ENCODE measurements at regions not wholly inside any gene's neighbourhood (a gene's known extent, or its start where the extent isn't known, plus 50 kb on each side); places are given as distances from the start of the nearest gene placed in this dataset.

DNA sequence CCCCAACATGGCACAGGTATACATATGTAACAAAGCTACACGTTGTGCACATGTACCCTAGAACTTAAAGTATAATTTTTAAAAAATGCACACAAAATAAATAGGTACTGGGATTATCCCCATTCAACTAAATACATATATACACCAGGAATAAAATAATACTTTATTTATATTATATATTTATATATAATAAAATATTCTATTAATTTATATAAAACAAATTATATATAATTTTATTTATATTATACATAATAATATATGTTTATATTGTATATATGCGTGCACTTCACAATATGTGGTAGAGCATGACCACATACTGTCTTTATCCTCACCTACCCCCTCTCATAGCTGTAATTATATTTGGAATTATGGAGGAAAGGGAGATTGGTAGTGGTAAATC is 119.1 kb upstream of the TMEM260 start:
- no peak for TF ChIP-seq EZH2 (IDR thresholded peaks at IDR 0.05; ENCODE audit: borderline replicate concordance, low read length)
- TF ChIP-seq, protein P1, sequence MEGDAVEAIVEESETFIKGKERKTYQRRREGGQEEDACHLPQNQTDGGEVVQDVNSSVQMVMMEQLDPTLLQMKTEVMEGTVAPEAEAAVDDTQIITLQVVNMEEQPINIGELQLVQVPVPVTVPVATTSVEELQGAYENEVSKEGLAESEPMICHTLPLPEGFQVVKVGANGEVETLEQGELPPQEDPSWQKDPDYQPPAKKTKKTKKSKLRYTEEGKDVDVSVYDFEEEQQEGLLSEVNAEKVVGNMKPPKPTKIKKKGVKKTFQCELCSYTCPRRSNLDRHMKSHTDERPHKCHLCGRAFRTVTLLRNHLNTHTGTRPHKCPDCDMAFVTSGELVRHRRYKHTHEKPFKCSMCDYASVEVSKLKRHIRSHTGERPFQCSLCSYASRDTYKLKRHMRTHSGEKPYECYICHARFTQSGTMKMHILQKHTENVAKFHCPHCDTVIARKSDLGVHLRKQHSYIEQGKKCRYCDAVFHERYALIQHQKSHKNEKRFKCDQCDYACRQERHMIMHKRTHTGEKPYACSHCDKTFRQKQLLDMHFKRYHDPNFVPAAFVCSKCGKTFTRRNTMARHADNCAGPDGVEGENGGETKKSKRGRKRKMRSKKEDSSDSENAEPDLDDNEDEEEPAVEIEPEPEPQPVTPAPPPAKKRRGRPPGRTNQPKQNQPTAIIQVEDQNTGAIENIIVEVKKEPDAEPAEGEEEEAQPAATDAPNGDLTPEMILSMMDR (IDR thresholded peaks at IDR 0.05; ENCODE audit: low read length) = no peak
- Histone ChIP-seq H3K36me3 (ENCODE audit: insufficient read depth, low read length) (no peaks in the 10 kb centered on the region), H3K4me2 (ENCODE audit: low read length) (no peak overlapping the region), H3K9ac (ENCODE audit: low read length) (no peak overlapping the region), H3K4me3 (ENCODE audit: low read depth, low read length, poor library complexity, severe bottlenecking) (no peak overlapping the region), H4K20me1 (ENCODE audit: insufficient read depth, low read length) (no peaks in the 10 kb centered on the region), H3K9me3 (ENCODE audit: low read length) (no peaks in the 10 kb centered on the region), H3K4me1 (ENCODE audit: insufficient read depth, low read length, severe bottlenecking) (no peaks in the 10 kb centered on the region), H2AFZ (ENCODE audit: low read length) (no peak overlapping the region), H3K79me2 (ENCODE audit: insufficient read depth, low read length) (no peaks in the 10 kb centered on the region), H3K27ac (ENCODE audit: low read depth, low read length, poor library complexity, severe bottlenecking) (no peak overlapping the region), H3K9me2 (ENCODE audit: low read depth, low read length) (no peaks in the 10 kb centered on the region), H3F3A (ENCODE audit: insufficient read depth, low read length) (no peaks in the 10 kb centered on the region), H3K27me3 (ENCODE audit: insufficient read depth, low read length) (no peaks in the 10 kb centered on the region)

DNA sequence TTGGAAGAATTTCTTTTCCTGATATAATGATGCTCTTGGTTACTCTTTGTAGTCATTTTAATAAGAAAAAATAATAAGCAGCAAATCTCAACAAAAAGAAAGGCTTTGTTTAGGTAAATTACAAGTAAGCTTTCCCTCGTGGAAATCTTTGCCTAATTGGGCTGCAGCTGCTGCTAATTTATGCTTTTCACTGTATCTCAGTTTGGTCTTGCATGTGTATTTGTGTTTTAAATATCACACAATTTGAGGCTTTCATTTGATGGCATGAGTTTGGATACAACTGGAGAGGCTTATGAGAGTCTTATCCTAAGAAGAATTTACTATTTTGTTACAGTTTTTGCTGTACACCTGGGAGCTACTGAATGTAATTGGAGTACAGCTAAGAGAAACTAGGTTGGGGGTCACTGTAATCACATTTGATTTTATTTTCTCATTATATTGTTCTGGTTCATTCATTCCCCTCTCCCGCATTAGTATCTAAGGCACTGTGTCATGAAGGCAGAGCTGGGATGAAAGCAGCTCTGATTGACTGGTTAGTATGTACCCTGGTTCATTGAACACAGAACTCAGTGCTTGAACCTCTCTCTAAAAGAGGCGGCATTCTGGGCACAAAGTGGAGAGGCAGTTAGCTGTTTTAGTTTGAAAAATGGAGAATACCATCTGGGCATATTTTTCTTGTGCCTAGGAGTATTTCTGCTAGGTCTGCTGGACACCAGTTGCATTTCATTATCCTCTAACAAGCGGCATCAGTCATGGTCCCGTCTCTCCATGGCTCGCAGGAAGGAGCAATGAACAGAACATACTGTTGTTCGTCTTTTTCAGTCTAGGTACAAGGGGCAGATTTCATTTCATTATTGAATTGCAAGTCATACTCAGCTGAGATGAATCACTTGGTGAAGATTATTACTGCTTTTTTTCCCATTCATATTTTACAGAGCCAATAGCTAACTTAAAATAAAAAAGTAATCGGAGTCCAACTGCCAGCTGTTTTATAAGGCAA is 118.0 kb upstream of the TMEM260 start:
- Histone ChIP-seq H3K27me3 (ENCODE audit: insufficient read depth, low read length) (no peaks in the 10 kb centered on the region), H4K20me1 (ENCODE audit: insufficient read depth, low read length) (no peaks in the 10 kb centered on the region), H3K4me1 (ENCODE audit: insufficient read depth, low read length, severe bottlenecking) (no peaks in the 10 kb centered on the region), H3K27ac (ENCODE audit: low read depth, low read length, poor library complexity, severe bottlenecking) (no peak overlapping the region), H3K4me3 (ENCODE audit: low read depth, low read length, poor library complexity, severe bottlenecking) (no peak overlapping the region), H3K36me3 (ENCODE audit: insufficient read depth, low read length) (no peaks in the 10 kb centered on the region), H3K4me2 (ENCODE audit: low read length) (no peak overlapping the region), H3K9ac (ENCODE audit: low read length) (no peak overlapping the region), H3K9me3 (ENCODE audit: low read length) (no peaks in the 10 kb centered on the region), H3K9me2 (ENCODE audit: low read depth, low read length) (no peaks in the 10 kb centered on the region), H2AFZ (ENCODE audit: low read length) (no peak overlapping the region), H3F3A (ENCODE audit: insufficient read depth, low read length) (no peaks in the 10 kb centered on the region), H3K79me2 (ENCODE audit: insufficient read depth, low read length) (no peaks in the 10 kb centered on the region)
- TF ChIP-seq, protein P1 (IDR thresholded peaks at IDR 0.05; ENCODE audit: low read length) = no peak
- TF ChIP-seq EZH2 (IDR thresholded peaks at IDR 0.05; ENCODE audit: borderline replicate concordance, low read length) = no peak

DNA sequence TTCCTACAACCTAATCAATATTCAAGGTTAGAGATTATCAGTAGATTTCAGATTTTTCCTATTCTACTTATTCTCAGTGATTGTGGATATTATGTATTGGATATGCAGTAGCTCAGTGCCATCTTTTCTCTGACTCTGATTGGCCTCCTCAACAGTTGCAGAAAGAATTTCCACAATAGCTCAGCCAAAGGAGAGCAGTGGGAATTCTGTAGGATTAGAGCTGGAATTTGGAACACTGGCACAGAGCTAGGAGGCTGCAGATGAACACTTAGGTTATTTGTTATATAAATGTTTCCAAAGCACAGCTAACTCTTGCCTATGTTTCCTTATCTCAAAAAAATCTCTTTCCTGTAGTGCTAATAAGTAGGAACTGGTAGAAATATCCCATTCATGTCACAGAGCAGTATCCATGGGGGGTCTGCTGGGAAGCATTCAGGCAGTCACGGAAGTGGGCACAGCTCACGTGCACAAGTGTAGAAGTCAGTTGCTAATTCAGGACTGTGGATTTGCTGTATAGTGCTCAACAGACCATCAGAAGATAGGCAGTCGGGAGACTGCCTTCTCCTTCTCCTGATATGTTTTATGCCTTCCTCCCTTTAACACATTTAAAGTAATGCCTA is 116.2 kb upstream of the TMEM260 start:
- H3K9me3 ChIP-seq (ENCODE audit: low read length) = no peaks in the 10 kb centered on the region
- TF ChIP-seq EZH2 (IDR thresholded peaks at IDR 0.05; ENCODE audit: borderline replicate concordance, low read length) = no peak
- TF ChIP-seq, protein P1 (IDR thresholded peaks at IDR 0.05; ENCODE audit: low read length) = no peak
- no peaks in the 10 kb centered on the region for H3K4me1 ChIP-seq (ENCODE audit: insufficient read depth, low read length, severe bottlenecking)
- H3K79me2 ChIP-seq (ENCODE audit: insufficient read depth, low read length) = no peaks in the 10 kb centered on the region
- no peaks in the 10 kb centered on the region for H3K9me2 ChIP-seq (ENCODE audit: low read depth, low read length)
- H2AFZ ChIP-seq (ENCODE audit: low read length) = no peak overlapping the region
- H4K20me1 ChIP-seq (ENCODE audit: insufficient read depth, low read length) = no peaks in the 10 kb centered on the region
- no peak overlapping the region for H3K27ac ChIP-seq (ENCODE audit: low read depth, low read length, poor library complexity, severe bottlenecking)
- H3F3A ChIP-seq (ENCODE audit: insufficient read depth, low read length) = no peaks in the 10 kb centered on the region
- H3K4me3 ChIP-seq (ENCODE audit: low read depth, low read length, poor library complexity, severe bottlenecking) = no peak overlapping the region
- no peak overlapping the region for H3K4me2 ChIP-seq (ENCODE audit: low read length)
- no peaks in the 10 kb centered on the region for H3K27me3 ChIP-seq (ENCODE audit: insufficient read depth, low read length)
- H3K36me3 ChIP-seq (ENCODE audit: insufficient read depth, low read length) = no peaks in the 10 kb centered on the region
- no peak overlapping the region for H3K9ac ChIP-seq (ENCODE audit: low read length)
